Ishikawa (cell line): ENCODE measurements at regions not wholly inside any gene's neighbourhood (a gene's known extent, or its start where the extent isn't known, plus 50 kb on each side); places are given as distances from the start of the nearest gene placed in this dataset.

Experiments used
- CEBPB ChIP-seq: IDR thresholded peaks from 2 replicates; pipeline ENCODE4 v1.6.1; 2012
- CREB1 ChIP-seq: IDR thresholded peaks from 2 replicates; pipeline ENCODE4 v1.6.1; 2012; ENCODE audit warnings: low read depth
- EGR1 ChIP-seq: IDR thresholded peaks from 2 replicates; pipeline ENCODE4 v1.6.1; 2012
- EP300 ChIP-seq: IDR thresholded peaks from 2 replicates; pipeline ENCODE4 v1.6.1; 2012; ENCODE audit warnings: borderline replicate concordance
- MAX ChIP-seq: IDR thresholded peaks from 2 replicates; pipeline ENCODE4 v1.6.1; 2012
- NFIC ChIP-seq: IDR thresholded peaks from 2 replicates; pipeline ENCODE4 v1.6.1; 2012
- REST ChIP-seq: IDR thresholded peaks from 2 replicates; pipeline ENCODE4 v1.6.1; 2012; ENCODE audit warnings: low read depth, mild to moderate bottlenecking
- TAF1 ChIP-seq: IDR thresholded peaks from 2 replicates; pipeline ENCODE4 v1.6.1; 2012; ENCODE audit warnings: low read depth, mild to moderate bottlenecking
- TCF12 ChIP-seq: IDR thresholded peaks from 2 replicates; pipeline ENCODE4 v1.6.1; 2012; ENCODE audit warnings: low read depth
- USF1 ChIP-seq: IDR thresholded peaks from 2 replicates; pipeline ENCODE4 v1.6.1; 2012
- YY1 ChIP-seq: IDR thresholded peaks from 2 replicates; pipeline ENCODE4 v1.6.1; 2012; ENCODE audit warnings: low read depth

DNA sequence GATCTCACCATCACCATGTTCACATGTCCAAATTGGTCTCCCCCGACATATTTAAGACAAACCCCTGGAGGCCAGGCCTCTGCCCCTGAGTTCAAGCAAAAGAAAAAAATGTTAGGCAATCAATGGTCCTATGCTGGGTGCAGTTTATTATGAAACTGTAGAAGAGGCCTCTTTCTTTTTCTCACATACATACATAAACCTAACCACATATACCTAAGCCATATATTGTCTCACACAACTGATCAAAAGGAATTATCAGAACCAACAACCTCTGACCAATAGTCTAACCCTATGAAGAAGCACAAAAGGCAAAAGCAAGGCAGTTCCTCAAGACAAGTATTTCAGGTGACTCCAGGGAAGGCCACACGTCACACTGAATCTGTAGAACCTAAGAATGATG lies 49.9 kb downstream of the ILRUN start:
- no peak for TF ChIP-seq NFIC
- TF ChIP-seq YY1: no peak
- no peak for TF ChIP-seq CREB1
- no peak for TF ChIP-seq MAX
- no peak for TF ChIP-seq EP300
- TF ChIP-seq USF1: no peak
- no peak for TF ChIP-seq EGR1
- TF ChIP-seq TCF12: no peak
- TF ChIP-seq REST: no peak
- no peak for TF ChIP-seq CEBPB
- no peak for TF ChIP-seq TAF1
